HepG2 (cell line): ENCODE measurements at regions not wholly inside any gene's neighbourhood (a gene's known extent, or its start where the extent isn't known, plus 50 kb on each side); places are given as distances from the start of the nearest gene placed in this dataset.

Source experiments
- ATAC-seq: fragments of 200-7000 bp; cut with Tn5 transposase; 3 replicates; pipeline ENCODE4 v1.9.1; 2020; ENCODE audit warnings: mild to moderate bottlenecking, moderate library complexity
- BruUV-seq: library from RNA; stranded (reverse); fragments of 400-500 nt; replicated peaks from 2 replicates; lab custom pipeline; 2021; lab: Mats Ljungman, UMichigan
- CTCF ChIA-PET: fragments of 300-600 bp; formaldehyde crosslinking; extraction: SDS; loops from one replicate; lab custom pipeline; 2021; ENCODE audit warnings: low total read pairs, inconsistent platforms, low intra/inter-chr PET ratio; lab: Yijun Ruan, JAX
- POLR2A ChIA-PET: fragments of 350-600 bp; sonication (Branson Sonifier 250); formaldehyde crosslinking; loops from one replicate; lab custom pipeline; 2020; ENCODE audit warnings: antibody characterized with exemption, inconsistent platforms; lab: Yijun Ruan, JAX
- DNase-seq: peaks from one replicate; pipeline ENCODE4 v3.0.0-alpha.2; 2015; ENCODE audit warnings: low spot score
- FAIRE-seq: peaks from 3 replicates; lab custom pipeline; 2011; peaks lifted over from hg19 to GRCh38; lab: Jason Lieb, UNC
- H2AFZ ChIP-seq: one replicate; pipeline ENCODE4 v1.6.1; 2011; ENCODE audit warnings: low read length, inconsistent platforms
- H3K27ac ChIP-seq: fragments of 300-600 bp; 3 replicates; pipeline ENCODE4 v1.8.0; 2011; ENCODE audit warnings: mixed run types, mild to moderate bottlenecking, mixed read lengths, low read length, inconsistent platforms; ENCODE audit not compliant: insufficient read depth; ENCODE audit errors: extremely low read length
- H3K27me3 ChIP-seq, 2 experiments: fragments of 200-600 bp in 1 of 2; 2 replicates in 1 of 2; 3 replicates in 1 of 2; pipeline versions ENCODE4 v1.6.0 to v1.8.0; 2011; ENCODE audit warnings: low read length in 2 of 2, mild to moderate bottlenecking in 2 of 2, moderate library complexity in 2 of 2, inconsistent platforms in 1 of 2; ENCODE audit not compliant: insufficient read depth in 2 of 2, control insufficient read depth in 1 of 2
- H3K36me3 ChIP-seq, 2 experiments: fragments of 200-600 bp in 1 of 2; replicated peaks in 1 of 2; 2 replicates in 1 of 2; 3 replicates in 1 of 2; pipeline versions ENCODE4 v1.5.1 to v1.8.0; 2011; ENCODE audit warnings: low read length in 2 of 2, inconsistent platforms in 1 of 2; ENCODE audit not compliant: insufficient read depth in 2 of 2, control insufficient read depth in 1 of 2
- H3K4me1 ChIP-seq: 2 replicates; pipeline ENCODE4 v1.5.1; 2012; ENCODE audit warnings: low read length, inconsistent platforms; ENCODE audit not compliant: insufficient read depth
- H3K4me2 ChIP-seq: 2 replicates; pipeline ENCODE4 v1.6.0; 2011; ENCODE audit warnings: low read depth, low read length, inconsistent platforms
- H3K4me3 ChIP-seq, 3 experiments: fragments of 200-600 bp in 1 of 3; sonication (generic), shearing (Covaris generic) in 1 of 3; replicated peaks in 1 of 3; 2 replicates each; pipeline ENCODE4 v1.5.1; 2011 to 2016; ENCODE audit warnings: low read length in 3 of 3, inconsistent platforms in 2 of 3, low read depth in 2 of 3, mild to moderate bottlenecking in 2 of 3, control low read depth in 1 of 3, mixed read lengths in 1 of 3; ENCODE audit not compliant: insufficient read depth in 1 of 3
- H3K79me2 ChIP-seq: one replicate; pipeline ENCODE4 v1.6.1; 2011; ENCODE audit warnings: low read length, inconsistent platforms; ENCODE audit not compliant: insufficient read depth
- H3K9ac ChIP-seq: 2 replicates; pipeline ENCODE4 v1.6.0; 2011; ENCODE audit warnings: mild to moderate bottlenecking, low read depth, low read length, inconsistent platforms; ENCODE audit not compliant: insufficient read depth
- H3K9me3 ChIP-seq: 2 replicates; pipeline ENCODE4 v1.5.1; 2012; ENCODE audit warnings: mild to moderate bottlenecking, low read length
- H4K20me1 ChIP-seq: 2 replicates; pipeline ENCODE4 v1.6.0; 2011; ENCODE audit warnings: inconsistent platforms, mild to moderate bottlenecking, low read length, moderate library complexity; ENCODE audit not compliant: insufficient read depth
- ARID2 ChIP-seq: sonication (generic); formaldehyde crosslinking; IDR thresholded peaks from 2 replicates; pipeline ENCODE4 v1.8.1; 2022; ENCODE audit warnings: mild to moderate bottlenecking, missing genetic modification reagents, borderline replicate concordance
- CEBPB ChIP-seq: IDR thresholded peaks from 2 replicates; pipeline ENCODE4 v1.6.1; 2011; ENCODE audit warnings: low read depth, low read length, improper control_type of control experiment, borderline replicate concordance
- ZNF7 ChIP-seq: IDR thresholded peaks from 2 replicates; pipeline ENCODE4 v1.6.1; 2016; ENCODE audit warnings: missing biosample characterization, missing genetic modification reagents
- whole genome bisulfite sequencing: methylation state at CpG from one replicate; pipeline ENCODE4 v1.1.6; 2017; ENCODE audit warnings: low lambda C conversion rate; 5-methylcytosine and 5-hydroxymethylcytosine counted together
- in situ Hi-C: cut with HindIII; loops from 2 replicates; pipeline ENCODE4 v1.10.0; 2017; ENCODE audit warnings: low pct_unique_long_range_greater_than_20kb; ENCODE audit not compliant: extremely low pct_ligation_motif_present
- intact Hi-C: fragments of 100-400 bp; cut with micrococcal nuclease; formaldehyde crosslinking; loops from one replicate; pipeline ENCODE4 v1.10.0; 2022; ENCODE audit not compliant: unreplicated experiment

- Histone ChIP-seq H4K20me1 (no peaks in the 10 kb centered on the region), H3K36me3 (no peaks in the 10 kb centered on the region), H2AFZ (no peak overlapping the region), H3K4me3 (no peak overlapping the region), H3K9me3 (no peaks in the 10 kb centered on the region), H3K9ac (no peak overlapping the region), H3K27ac (no peak overlapping the region), H3K4me2 (no peak overlapping the region), H3K79me2 (no peaks in the 10 kb centered on the region), H3K4me1 (no peaks in the 10 kb centered on the region), H3K27me3 (no peaks in the 10 kb centered on the region; a peak in 1 of 5 replicates)
- POLR2A ChIA-PET, result no interaction called here
- FAIRE-seq (no peak), DNase-seq (no peak), ATAC-seq (no peak)
- 61% methylated on average over 1 of the region's 1 CpG for WGBS
- CTCF ChIA-PET, result no interaction called here
- BruUV-seq, result no TSS peak
- intact Hi-C loops, result no loop called here
- TF ChIP-seq ZNF7 (CRISPR knock-in tag) (no peak), CEBPB (peak; percentile 52; the same call in 1 of the 2 replicates)
- in situ Hi-C loops, result no loop called here
Observed at GRCh38 chr3:82050382-82050781, 288.9 kb upstream of the GBE1 start.

- Histone ChIP-seq H3K36me3 (no peaks in the 10 kb centered on the region), H3K4me1 (no peaks in the 10 kb centered on the region), H2AFZ (no peak overlapping the region), H3K4me3 (no peak overlapping the region), H3K9ac (no peak overlapping the region), H3K79me2 (no peaks in the 10 kb centered on the region), H3K4me2 (no peak overlapping the region), H4K20me1 (no peaks in the 10 kb centered on the region), H3K27me3 (no peaks in the 10 kb centered on the region; a peak in 1 of 5 replicates), H3K9me3 (no peaks in the 10 kb centered on the region), H3K27ac (no peak overlapping the region)
- FAIRE-seq (no peak), ATAC-seq (no peak), DNase-seq (no peak)
- in situ Hi-C loops, result no loop called here
- ChIA-PET CTCF (no interaction called here), POLR2A (no interaction called here)
- 47% methylated on average over 3 of the region's 3 CpGs for WGBS
- intact Hi-C loops, result no loop called here
- no peak for TF ChIP-seq ARID2 (CRISPR knock-in tag)
- BruUV-seq, result no TSS peak
Observed at GRCh38 chr3:82048711-82049110, 287.3 kb upstream of the GBE1 start.
